T-cell (primary cell): ENCODE measurements at regions not wholly inside any gene's neighbourhood (a gene's known extent, or its start where the extent isn't known, plus 50 kb on each side); places are given as distances from the start of the nearest gene placed in this dataset.

ENCODE experiments used
- ATAC-seq, 4 experiments: fragments of 200-7000 bp in 3 of 4; fragments of 150-1000 bp in 1 of 4; cut with Tn5 transposase; replicated peaks in 1 of 4; 1 replicate in 3 of 4; 2 replicates in 1 of 4; pipeline ENCODE4 v1.10.0; 2021; ENCODE audit warnings: moderate library complexity in 3 of 4, mild to moderate bottlenecking in 2 of 4, moderate number of reproducible peaks in 1 of 4
- CTCF ChIA-PET, 2 donors: fragments of 300-600 bp; sonication (Branson Sonifier 250); formaldehyde crosslinking; loops; one replicate each; lab custom pipeline; 2022; ENCODE audit warnings: antibody characterized with exemption in 2 of 2; lab: Charles Lee
- POLR2A ChIA-PET, 2 donors: fragments of 300-600 bp; sonication (Branson Sonifier 250); formaldehyde crosslinking; loops; one replicate each; lab custom pipeline; 2022; ENCODE audit warnings: antibody characterized with exemption in 2 of 2; lab: Charles Lee
- DNase-seq, 35 experiments: peaks; one replicate each; pipeline versions ENCODE4 v3.0.0 to v3.0.0-alpha.2; 2013 to 2023
- H3K27ac ChIP-seq: one replicate; pipeline ENCODE4 v1.5.1; 2013; ENCODE audit warnings: low read length
- H3K27me3 ChIP-seq, 2 experiments: replicated peaks in 1 of 2; 1 replicate in 1 of 2; 2 replicates in 1 of 2; pipeline versions ENCODE4 v1.6.1 to v1.7.0; 2013; ENCODE audit warnings: low read length in 1 of 2, mixed read lengths in 1 of 2; ENCODE audit not compliant: control insufficient read depth in 2 of 2, insufficient read depth in 2 of 2; ENCODE audit errors: extremely low read depth in 1 of 2
- H3K36me3 ChIP-seq, 2 donors: 1 replicate in 1 of 2; 2 replicates in 1 of 2; pipeline versions ENCODE4 v1.6.1 to v1.7.0; 2013; ENCODE audit warnings: low read length in 1 of 2; ENCODE audit not compliant: control insufficient read depth in 2 of 2, insufficient read depth in 1 of 2; ENCODE audit errors: extremely low read depth in 1 of 2
- H3K4me1 ChIP-seq, 2 experiments: 1 replicate in 1 of 2; 2 replicates in 1 of 2; pipeline versions ENCODE4 v1.6.1 to v1.7.0; 2013; ENCODE audit warnings: low read length in 2 of 2, mixed read lengths in 1 of 2; ENCODE audit not compliant: insufficient read depth in 2 of 2, control insufficient read depth in 1 of 2; ENCODE audit errors: extremely low read depth in 1 of 2
- H3K4me3 ChIP-seq, 2 donors: 1 replicate in 1 of 2; 2 replicates in 1 of 2; pipeline versions ENCODE4 v1.5.1 to v1.7.0; 2013; ENCODE audit warnings: mild to moderate bottlenecking in 2 of 2, low read length in 1 of 2, moderate library complexity in 1 of 2; ENCODE audit not compliant: control insufficient read depth in 1 of 2; ENCODE audit errors: extremely low read depth in 1 of 2
- H3K9me3 ChIP-seq: 2 replicates; pipeline ENCODE4 v1.7.0; 2013
- H3K27ac Mint-ChIP-seq, 2 donors: one replicate each; pipeline ENCODE4 v1.8.0; 2020 to 2021; ENCODE audit warnings: mild to moderate bottlenecking in 2 of 2, mixed read lengths in 2 of 2
- H3K27me3 Mint-ChIP-seq, 2 donors: one replicate each; pipeline ENCODE4 v1.8.0; 2021 to 2022; ENCODE audit warnings: mixed read lengths in 2 of 2
- H3K36me3 Mint-ChIP-seq: one replicate; pipeline ENCODE4 v1.8.0; 2021; ENCODE audit warnings: mixed read lengths
- H3K4me1 Mint-ChIP-seq, 3 donors: one replicate each; pipeline ENCODE4 v1.8.0; 2020 to 2022; ENCODE audit warnings: mixed read lengths in 3 of 3, mild to moderate bottlenecking in 1 of 3
- H3K4me3 Mint-ChIP-seq, 3 donors: one replicate each; pipeline ENCODE4 v1.8.0; 2020 to 2022; ENCODE audit warnings: mild to moderate bottlenecking in 3 of 3, mixed read lengths in 3 of 3, moderate library complexity in 3 of 3
- H3K9me3 Mint-ChIP-seq, 3 donors: one replicate each; pipeline ENCODE4 v1.8.0; 2020 to 2022; ENCODE audit warnings: mixed read lengths in 3 of 3
- WGBS: methylation state at CpG from one replicate; pipeline ENCODE4 v1.1.5; 2013; ENCODE audit warnings: missing lambda C conversion rate; ENCODE audit not compliant: insufficient coverage; 5-methylcytosine and 5-hydroxymethylcytosine counted together

GRCh38 chr7:32266932-32267475, 196.8 kb upstream of the PDE1C start:
- CTCF ChIA-PET = no interaction called here
- H3K9me3 ChIP-seq = no peaks in the 10 kb centered on the region
- H3K9me3 Mint-ChIP-seq = peaks cover 0 to 3% (median 0%) of the 10 kb centered on the region in 3 donors
- WGBS = 73% methylated on average over 14 of the region's 16 CpGs
- H3K4me3 ChIP-seq = no peak overlapping the region
- H3K27ac ChIP-seq = no peak overlapping the region
- no peaks in the 10 kb centered on the region for H3K4me1 ChIP-seq
- no peak overlapping the region for H3K27ac Mint-ChIP-seq
- peaks cover 0 to 5% of the 10 kb centered on the region in 2 experiments for H3K27me3 ChIP-seq
- ATAC-seq (no peak), DNase-seq (no peak)
- no peaks in the 10 kb centered on the region for H3K36me3 Mint-ChIP-seq
- H3K36me3 ChIP-seq = no peaks in the 10 kb centered on the region
- no peak overlapping the region for H3K4me3 Mint-ChIP-seq
- peaks cover 2 to 3% of the 10 kb centered on the region in 2 donors for H3K27me3 Mint-ChIP-seq
- POLR2A ChIA-PET = no interaction called here
- no peaks in the 10 kb centered on the region for H3K4me1 Mint-ChIP-seq

DNA sequence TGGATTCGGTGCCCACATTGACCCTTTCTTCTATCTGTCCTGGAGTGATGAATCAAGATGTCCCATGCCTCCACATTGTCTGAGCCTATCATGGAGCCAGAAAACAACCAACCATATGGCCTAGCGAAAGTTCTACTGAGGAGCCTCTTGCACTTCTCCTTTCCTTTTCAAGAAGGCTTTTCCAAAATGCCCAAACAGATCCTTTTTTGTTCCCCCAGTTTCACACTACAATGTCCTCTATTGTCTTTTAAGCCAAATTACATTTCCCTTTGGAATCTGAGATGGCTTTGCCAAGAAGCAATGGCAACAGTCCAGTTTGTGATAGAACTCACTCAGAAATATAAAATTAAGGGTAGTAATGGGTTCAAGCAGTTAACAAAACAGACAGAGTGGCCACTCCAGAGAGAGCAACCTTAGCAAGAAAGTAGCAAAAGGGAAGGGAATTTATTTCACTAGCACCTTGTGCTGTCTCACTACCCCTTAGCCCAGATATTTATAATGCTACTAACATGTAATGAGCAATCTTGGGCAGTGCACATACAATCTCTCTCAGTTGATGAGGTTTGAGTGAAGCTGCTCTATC, 194.6 kb upstream of the PDE1C start:
- Mint-ChIP-seq H3K4me1 (no peaks in the 10 kb centered on the region), H3K36me3 (no peaks in the 10 kb centered on the region), H3K27ac (no peak overlapping the region), H3K27me3 (peaks cover 2 to 3% of the 10 kb centered on the region in 2 donors), H3K4me3 (no peak overlapping the region), H3K9me3 (peaks cover 0 to 3% (median 0%) of the 10 kb centered on the region in 3 donors)
- no peaks in the 10 kb centered on the region for H3K4me1 ChIP-seq
- DNase-seq (no peak), ATAC-seq (no peak)
- H3K27me3 ChIP-seq = peaks cover 0 to 5% of the 10 kb centered on the region in 2 experiments
- 83% methylated on average over 1 of the region's 2 CpGs for WGBS
- H3K9me3 ChIP-seq = no peaks in the 10 kb centered on the region
- no peak overlapping the region for H3K27ac ChIP-seq
- ChIA-PET CTCF (no interaction called here), POLR2A (no interaction called here)
- no peak overlapping the region for H3K4me3 ChIP-seq
- H3K36me3 ChIP-seq = no peaks in the 10 kb centered on the region

- CTCF ChIA-PET = no interaction called here
- ATAC-seq = no peak
Observed at GRCh38 chr7:32263611-32264010, 193.4 kb upstream of the PDE1C start.

GRCh38 chr7:32262315-32262714, 192.1 kb upstream of the PDE1C start:
- no peaks in the 10 kb centered on the region for H3K4me1 ChIP-seq
- Mint-ChIP-seq H3K36me3 (no peaks in the 10 kb centered on the region), H3K4me1 (no peaks in the 10 kb centered on the region), H3K4me3 (no peak overlapping the region), H3K27ac (no peak overlapping the region), H3K27me3 (peaks cover 2 to 3% of the 10 kb centered on the region in 2 donors), H3K9me3 (peaks cover 0 to 3% (median 0%) of the 10 kb centered on the region in 3 donors)
- no peaks in the 10 kb centered on the region for H3K36me3 ChIP-seq
- ATAC-seq = no peak
- no peak overlapping the region for H3K27ac ChIP-seq
- no peak overlapping the region for H3K4me3 ChIP-seq
- peaks cover 0 to 5% of the 10 kb centered on the region in 2 experiments for H3K27me3 ChIP-seq
- ChIA-PET POLR2A (no interaction called here), CTCF (no interaction called here)
- no peaks in the 10 kb centered on the region for H3K9me3 ChIP-seq
- WGBS = 17% methylated on average over 3 of the region's 4 CpGs
- no peak for DNase-seq

More at GRCh38 chr7:32263611-32264010, 193.4 kb upstream of the PDE1C start:
- no peak overlapping the region for H3K4me3 Mint-ChIP-seq
- DNase-seq = no peak
- peaks cover 0 to 5% of the 10 kb centered on the region in 2 experiments for H3K27me3 ChIP-seq
- H3K4me3 ChIP-seq = no peak overlapping the region
- no peaks in the 10 kb centered on the region for H3K36me3 ChIP-seq
- no peaks in the 10 kb centered on the region for H3K36me3 Mint-ChIP-seq
- no peaks in the 10 kb centered on the region for H3K4me1 ChIP-seq
- no peaks in the 10 kb centered on the region for H3K4me1 Mint-ChIP-seq
- H3K27me3 Mint-ChIP-seq = peaks cover 2 to 3% of the 10 kb centered on the region in 2 donors
- H3K27ac Mint-ChIP-seq = no peak overlapping the region
- POLR2A ChIA-PET = no interaction called here
- H3K27ac ChIP-seq = no peak overlapping the region
- peaks cover 0 to 3% (median 0%) of the 10 kb centered on the region in 3 donors for H3K9me3 Mint-ChIP-seq
- no peaks in the 10 kb centered on the region for H3K9me3 ChIP-seq

GRCh38 chr7:32259931-32260596, 189.9 kb upstream of the PDE1C start:
- Mint-ChIP-seq H3K4me1 (no peaks in the 10 kb centered on the region), H3K4me3 (no peak overlapping the region), H3K27me3 (peaks cover 0 to under 1% of the 10 kb centered on the region in 2 donors), H3K36me3 (no peaks in the 10 kb centered on the region), H3K27ac (no peak overlapping the region), H3K9me3 (no peaks in the 10 kb centered on the region)
- no peaks in the 10 kb centered on the region for H3K9me3 ChIP-seq
- no peaks in the 10 kb centered on the region for H3K36me3 ChIP-seq
- H3K4me1 ChIP-seq = no peaks in the 10 kb centered on the region
- H3K27ac ChIP-seq = no peak overlapping the region
- H3K4me3 ChIP-seq = no peak overlapping the region
- 42% methylated on average over 6 of the region's 12 CpGs for WGBS
- no peaks in the 10 kb centered on the region for H3K27me3 ChIP-seq
- ChIA-PET POLR2A (no interaction called here), CTCF (no interaction called here)
- DNase-seq (no peak), ATAC-seq (no peak)

GRCh38 chr7:32258265-32258664, 188.1 kb upstream of the PDE1C start:
- 100% methylated on average over 2 of the region's 4 CpGs for WGBS
- H3K4me3 Mint-ChIP-seq = no peak overlapping the region
- Histone ChIP-seq H3K4me3 (no peak overlapping the region), H3K4me1 (no peaks in the 10 kb centered on the region), H3K27me3 (no peaks in the 10 kb centered on the region), H3K27ac (no peak overlapping the region), H3K9me3 (no peaks in the 10 kb centered on the region), H3K36me3 (no peaks in the 10 kb centered on the region)
- H3K4me1 Mint-ChIP-seq = no peaks in the 10 kb centered on the region
- CTCF ChIA-PET = no interaction called here
- POLR2A ChIA-PET = no interaction called here
- no peak for ATAC-seq
- no peak for DNase-seq
- no peaks in the 10 kb centered on the region for H3K36me3 Mint-ChIP-seq
- H3K27me3 Mint-ChIP-seq = no peaks in the 10 kb centered on the region
- H3K9me3 Mint-ChIP-seq = no peaks in the 10 kb centered on the region
- no peak overlapping the region for H3K27ac Mint-ChIP-seq
